ENCODE measurements at regions not wholly inside any gene's neighbourhood (a gene's known extent, or its start where the extent isn't known, plus 50 kb on each side); places are given as distances from the start of the nearest gene placed in this dataset.

DNA sequence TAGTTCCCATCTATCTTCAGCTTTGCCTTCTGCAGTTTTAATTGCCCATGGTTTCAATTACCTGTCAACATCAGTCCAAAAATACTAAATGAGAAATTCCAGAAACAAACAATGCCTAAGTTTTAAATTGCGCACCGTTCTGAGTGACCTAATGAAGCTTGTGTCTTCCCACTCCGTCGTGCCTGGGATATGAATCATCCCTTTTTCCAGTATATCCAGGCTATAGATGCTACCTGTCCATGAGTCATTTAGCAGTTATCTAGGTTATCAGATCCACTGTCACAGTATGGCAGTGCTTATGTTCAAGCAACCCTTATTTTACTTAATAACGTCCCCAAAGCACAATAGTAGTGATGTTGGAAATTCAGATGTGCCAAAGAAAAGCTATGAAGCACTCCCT, 363.6 kb upstream of the FAM241A start:
- POLR2A ChIA-PET = no interaction called here
- no peak for DNase-seq (ENCODE audit: extremely low spot score)
- CTCF ChIA-PET = no interaction called here
- TF ChIP-seq, protein P1, sequence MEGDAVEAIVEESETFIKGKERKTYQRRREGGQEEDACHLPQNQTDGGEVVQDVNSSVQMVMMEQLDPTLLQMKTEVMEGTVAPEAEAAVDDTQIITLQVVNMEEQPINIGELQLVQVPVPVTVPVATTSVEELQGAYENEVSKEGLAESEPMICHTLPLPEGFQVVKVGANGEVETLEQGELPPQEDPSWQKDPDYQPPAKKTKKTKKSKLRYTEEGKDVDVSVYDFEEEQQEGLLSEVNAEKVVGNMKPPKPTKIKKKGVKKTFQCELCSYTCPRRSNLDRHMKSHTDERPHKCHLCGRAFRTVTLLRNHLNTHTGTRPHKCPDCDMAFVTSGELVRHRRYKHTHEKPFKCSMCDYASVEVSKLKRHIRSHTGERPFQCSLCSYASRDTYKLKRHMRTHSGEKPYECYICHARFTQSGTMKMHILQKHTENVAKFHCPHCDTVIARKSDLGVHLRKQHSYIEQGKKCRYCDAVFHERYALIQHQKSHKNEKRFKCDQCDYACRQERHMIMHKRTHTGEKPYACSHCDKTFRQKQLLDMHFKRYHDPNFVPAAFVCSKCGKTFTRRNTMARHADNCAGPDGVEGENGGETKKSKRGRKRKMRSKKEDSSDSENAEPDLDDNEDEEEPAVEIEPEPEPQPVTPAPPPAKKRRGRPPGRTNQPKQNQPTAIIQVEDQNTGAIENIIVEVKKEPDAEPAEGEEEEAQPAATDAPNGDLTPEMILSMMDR (IDR thresholded peaks at IDR 0.05; ENCODE audit: control extremely low read depth, extremely low read depth, low read depth, missing control alignments) = no peak

DNA sequence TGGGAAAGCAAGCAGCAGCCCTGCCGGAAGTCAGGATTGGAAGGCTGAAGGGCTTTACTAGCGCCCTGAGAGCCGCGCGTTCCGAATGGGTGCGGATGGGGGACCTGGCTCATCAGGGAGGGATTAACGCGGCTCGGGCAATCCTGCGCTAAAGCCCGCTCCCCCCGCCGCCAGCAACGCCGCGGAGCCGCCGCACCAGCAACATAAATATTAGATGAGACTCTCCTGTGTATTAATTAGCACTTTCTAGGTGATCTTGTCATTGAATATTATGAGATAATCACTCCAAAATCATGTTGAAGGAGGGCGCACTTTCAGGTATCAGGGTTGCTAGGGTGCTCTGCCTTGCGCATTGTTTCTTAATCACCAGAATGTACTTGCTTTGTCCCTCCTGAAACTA, 357.2 kb upstream of the FAM241A start:
- ChIA-PET CTCF (no interaction called here), POLR2A (no interaction called here)
- TF ChIP-seq, protein P1 (IDR thresholded peaks at IDR 0.05; ENCODE audit: control extremely low read depth, extremely low read depth, low read depth, missing control alignments) = no peak
- no peak for DNase-seq (ENCODE audit: extremely low spot score)

DNA sequence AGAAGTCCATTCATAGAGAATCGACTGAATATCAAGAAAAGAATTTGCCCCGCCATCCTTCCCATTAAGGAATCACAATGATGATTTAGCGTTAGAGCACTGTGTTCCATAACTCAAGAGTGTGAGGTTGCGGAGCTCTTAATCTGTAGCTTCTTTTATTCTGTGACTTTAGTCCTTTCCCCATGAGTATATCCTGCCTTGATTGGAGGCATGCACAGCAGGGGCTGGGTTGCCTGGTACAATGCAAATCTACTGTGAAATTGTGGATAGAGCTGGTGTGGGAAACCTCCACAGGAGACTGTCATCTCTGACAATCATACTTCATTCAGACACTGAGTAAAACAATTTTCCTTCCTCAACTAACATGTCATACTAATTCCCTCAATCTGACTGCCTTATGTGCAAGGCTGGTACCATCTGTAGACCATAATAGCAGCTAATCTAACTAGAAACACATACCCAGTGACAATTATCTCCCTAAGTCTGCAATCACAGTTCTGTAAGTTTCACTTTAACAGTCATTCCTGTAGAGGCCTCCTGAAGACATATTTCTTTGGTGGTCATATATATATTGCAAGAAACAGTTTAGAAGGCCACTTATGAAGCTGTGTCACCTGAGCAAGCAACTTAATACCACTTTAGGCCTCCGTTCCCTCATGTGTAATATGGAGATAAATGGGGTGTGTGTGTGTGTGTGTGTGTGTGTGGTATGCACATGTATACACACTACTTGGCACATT, 355.2 kb upstream of the FAM241A start:
- CTCF ChIA-PET = interaction anchor here (1.0 kb wide), 1 partner anchor 20 kb away, joined by 3 read pairs; no protein-coding TSS in a partner anchor
- POLR2A ChIA-PET = no interaction called here
- TF ChIP-seq, protein P1 (IDR thresholded peaks at IDR 0.05; ENCODE audit: control extremely low read depth, extremely low read depth, low read depth, missing control alignments) = no peak
- DNase-seq (ENCODE audit: extremely low spot score) = no peak

DNA sequence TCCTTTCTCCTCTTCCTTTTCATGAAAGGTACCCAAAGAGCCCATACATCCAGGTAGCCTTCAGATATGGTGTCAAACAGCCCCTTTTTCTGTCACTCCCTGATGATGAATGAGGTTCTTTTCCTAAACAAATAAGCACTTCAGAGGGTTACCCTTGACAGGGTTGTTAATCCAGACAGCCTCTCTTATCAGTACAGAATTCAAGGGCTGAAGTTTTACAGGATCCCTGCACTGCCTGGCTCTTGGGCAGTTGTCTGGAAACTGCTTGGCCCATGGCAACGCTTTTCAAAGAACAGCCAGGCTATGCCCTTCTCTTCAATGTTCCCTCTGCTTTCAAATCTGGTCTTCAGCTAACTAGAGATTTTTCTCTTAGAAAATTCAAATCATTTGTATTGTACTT, 352.6 kb upstream of the FAM241A start:
- POLR2A ChIA-PET = no interaction called here
- no peak for DNase-seq (ENCODE audit: extremely low spot score)
- CTCF ChIA-PET = no interaction called here
- TF ChIP-seq, protein P1 (IDR thresholded peaks at IDR 0.05; ENCODE audit: control extremely low read depth, extremely low read depth, low read depth, missing control alignments) = no peak

DNA sequence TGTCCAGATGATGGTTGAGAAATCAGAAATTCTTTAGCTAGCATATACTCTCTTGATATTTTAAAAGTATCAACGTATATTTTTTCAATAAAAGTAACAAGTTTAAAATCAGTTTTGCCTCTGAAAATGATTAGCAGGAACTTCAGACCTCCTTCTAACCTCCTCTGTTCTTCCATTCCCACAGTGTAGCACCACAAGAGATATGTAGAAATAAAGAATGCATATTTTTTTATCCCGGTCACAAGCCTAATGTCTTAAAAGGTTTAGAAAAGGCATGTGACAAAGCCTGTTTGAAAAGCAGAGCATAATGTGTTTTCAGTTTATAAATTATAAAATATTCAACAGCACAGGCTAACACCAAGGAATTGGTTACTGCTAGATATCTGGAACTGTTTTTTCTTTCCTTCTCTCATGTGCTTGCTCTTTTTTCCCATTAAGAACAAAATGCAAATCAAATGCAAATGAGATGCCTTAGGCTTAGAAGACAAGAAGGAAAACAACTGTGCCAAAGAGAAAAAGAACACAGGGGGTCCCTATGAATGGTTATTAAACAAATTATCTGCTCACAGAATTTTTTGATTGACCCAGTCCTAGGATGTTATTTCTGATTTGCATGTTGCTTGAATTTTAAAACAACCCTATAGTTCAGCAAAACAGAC, 351.7 kb upstream of the FAM241A start:
- DNase-seq (ENCODE audit: extremely low spot score) = no peak
- ChIA-PET CTCF (no interaction called here), POLR2A (no interaction called here)
- TF ChIP-seq, protein P1 (IDR thresholded peaks at IDR 0.05; ENCODE audit: control extremely low read depth, extremely low read depth, low read depth, missing control alignments) = no peak

DNA sequence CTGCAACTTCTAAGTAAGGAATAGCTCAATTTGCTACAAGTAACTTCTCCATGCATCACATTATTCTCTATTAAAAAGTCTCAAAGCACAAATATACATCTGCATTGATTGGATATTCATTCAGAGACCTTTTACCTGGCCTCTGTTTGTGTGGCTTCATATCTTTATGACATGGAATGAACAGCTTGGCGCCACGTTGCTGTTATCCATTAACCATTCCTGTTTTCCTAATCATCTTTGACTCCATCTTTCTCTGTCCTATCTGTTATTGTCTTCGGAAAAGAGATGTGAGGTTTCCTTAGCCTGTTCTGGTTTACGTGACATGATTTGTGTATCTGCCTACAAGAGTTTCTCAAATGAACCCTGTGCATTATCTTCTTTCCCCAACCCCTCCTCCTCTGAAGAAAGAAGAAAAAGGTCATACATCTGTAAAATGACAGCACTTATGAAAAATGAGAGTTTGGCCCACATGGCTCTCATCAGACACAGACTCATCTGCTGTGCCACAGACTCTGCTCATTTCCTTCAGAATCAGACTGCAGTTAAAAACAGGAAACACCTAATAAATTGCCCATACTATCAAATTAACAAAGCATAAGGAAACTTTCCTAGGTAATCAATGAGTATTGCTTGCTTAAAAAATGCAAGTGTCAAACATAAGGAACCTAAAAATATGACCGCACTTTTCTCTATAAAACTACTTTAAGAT, 347.6 kb upstream of the FAM241A start:
- no peak for DNase-seq (ENCODE audit: extremely low spot score)
- ChIA-PET CTCF (interaction anchor here (1.9 kb wide), 1 partner anchor 14 kb away, joined by 5 read pairs; no protein-coding TSS in a partner anchor), POLR2A (no interaction called here)
- TF ChIP-seq, protein P1 (IDR thresholded peaks at IDR 0.05; ENCODE audit: control extremely low read depth, extremely low read depth, low read depth, missing control alignments) = no peak
